ENCODE measurements at regions not wholly inside any gene's neighbourhood (a gene's known extent, or its start where the extent isn't known, plus 50 kb on each side); places are given as distances from the start of the nearest gene placed in this dataset.

DNA sequence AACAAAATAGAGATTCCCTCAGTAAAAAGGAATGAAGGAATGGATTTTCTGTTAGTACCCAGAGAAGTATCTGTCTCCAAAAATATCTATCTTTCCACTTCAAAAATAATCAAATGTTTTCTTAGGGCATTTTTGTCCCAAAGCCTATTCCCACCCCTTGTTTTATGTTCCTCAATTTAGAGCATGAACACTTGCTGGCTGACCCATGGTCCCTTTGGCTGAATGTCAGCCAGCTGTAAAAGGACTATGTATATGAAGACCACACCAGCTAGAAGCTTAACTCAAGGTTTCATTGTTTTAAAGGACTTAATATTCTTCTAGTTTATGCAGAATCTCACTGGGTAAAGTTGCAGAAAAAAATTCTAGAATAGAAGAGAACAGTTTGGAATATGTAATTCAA lies 931.2 kb downstream of the MCTP2 start:
- TF ChIP-seq, protein P1, sequence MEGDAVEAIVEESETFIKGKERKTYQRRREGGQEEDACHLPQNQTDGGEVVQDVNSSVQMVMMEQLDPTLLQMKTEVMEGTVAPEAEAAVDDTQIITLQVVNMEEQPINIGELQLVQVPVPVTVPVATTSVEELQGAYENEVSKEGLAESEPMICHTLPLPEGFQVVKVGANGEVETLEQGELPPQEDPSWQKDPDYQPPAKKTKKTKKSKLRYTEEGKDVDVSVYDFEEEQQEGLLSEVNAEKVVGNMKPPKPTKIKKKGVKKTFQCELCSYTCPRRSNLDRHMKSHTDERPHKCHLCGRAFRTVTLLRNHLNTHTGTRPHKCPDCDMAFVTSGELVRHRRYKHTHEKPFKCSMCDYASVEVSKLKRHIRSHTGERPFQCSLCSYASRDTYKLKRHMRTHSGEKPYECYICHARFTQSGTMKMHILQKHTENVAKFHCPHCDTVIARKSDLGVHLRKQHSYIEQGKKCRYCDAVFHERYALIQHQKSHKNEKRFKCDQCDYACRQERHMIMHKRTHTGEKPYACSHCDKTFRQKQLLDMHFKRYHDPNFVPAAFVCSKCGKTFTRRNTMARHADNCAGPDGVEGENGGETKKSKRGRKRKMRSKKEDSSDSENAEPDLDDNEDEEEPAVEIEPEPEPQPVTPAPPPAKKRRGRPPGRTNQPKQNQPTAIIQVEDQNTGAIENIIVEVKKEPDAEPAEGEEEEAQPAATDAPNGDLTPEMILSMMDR (IDR thresholded peaks at IDR 0.05): no peak
- H3K36me3 ChIP-seq: no peaks in the 10 kb centered on the region
- DNase-seq (no peak), ATAC-seq (no peak)
- H3K4me1 ChIP-seq: no peaks in the 10 kb centered on the region
- H3K4me3 ChIP-seq: no peak overlapping the region
- intact Hi-C loops (cut with DNase I): no loop called here
- H3K27ac ChIP-seq: no peak overlapping the region
- no peaks in the 10 kb centered on the region for H3K9me3 ChIP-seq
- H3K27me3 ChIP-seq: no peaks in the 10 kb centered on the region

DNA sequence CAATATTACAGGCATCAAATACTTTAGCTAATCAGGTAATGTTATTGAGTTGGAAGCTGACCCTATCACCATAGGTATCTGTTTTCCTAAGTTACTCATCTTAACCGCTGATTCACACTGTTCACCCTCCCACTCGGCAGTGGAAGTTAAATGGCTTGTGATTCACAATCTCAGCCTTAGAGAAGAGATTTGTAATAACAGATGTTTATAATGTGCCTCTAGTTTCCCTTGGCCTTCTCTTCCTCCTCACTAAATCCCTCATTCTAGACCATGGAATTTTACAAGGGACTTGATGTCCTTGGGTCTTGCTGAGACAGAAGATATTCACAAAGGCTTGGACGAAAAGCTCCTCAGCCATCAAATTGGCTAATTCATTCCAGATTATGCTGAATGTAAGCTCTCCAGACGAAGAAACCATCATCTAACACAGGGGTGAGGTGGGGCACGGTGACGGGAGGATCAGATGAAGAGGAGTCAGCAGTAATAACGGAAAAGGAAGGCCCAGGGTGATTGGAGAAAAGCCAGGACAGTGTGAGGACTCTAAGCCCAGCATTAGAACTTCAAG lies 931.7 kb downstream of the MCTP2 start:
- no peaks in the 10 kb centered on the region for H3K27me3 ChIP-seq
- TF ChIP-seq, protein P1 (IDR thresholded peaks at IDR 0.05): no peak
- intact Hi-C loops (cut with DNase I): no loop called here
- DNase-seq (no peak), ATAC-seq (no peak)
- no peak overlapping the region for H3K27ac ChIP-seq
- H3K4me1 ChIP-seq: no peaks in the 10 kb centered on the region
- no peaks in the 10 kb centered on the region for H3K9me3 ChIP-seq
- no peak overlapping the region for H3K4me3 ChIP-seq
- no peaks in the 10 kb centered on the region for H3K36me3 ChIP-seq

DNA sequence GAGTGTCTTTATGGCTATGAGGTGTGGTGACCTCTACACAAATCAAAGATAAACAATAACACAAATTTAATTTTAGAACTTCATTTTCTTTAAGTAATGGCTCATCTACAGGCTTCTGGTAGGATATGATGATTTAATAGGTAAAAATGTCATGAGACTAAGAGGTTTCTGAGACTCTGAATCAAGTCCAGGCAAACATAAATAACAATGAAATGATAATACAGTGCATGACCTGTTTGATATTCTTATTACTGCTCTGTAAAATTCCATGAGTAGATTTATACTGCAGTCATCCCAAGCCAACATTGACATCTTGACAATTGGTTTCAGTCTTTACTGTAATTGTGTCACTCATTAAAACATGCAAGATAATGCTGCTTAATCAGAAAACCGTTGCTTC lies 936.8 kb downstream of the MCTP2 start:
- peaks cover 3% of the 10 kb centered on the region for H3K4me1 ChIP-seq
- intact Hi-C loops (cut with DNase I): no loop called here
- no peak overlapping the region for H3K4me3 ChIP-seq
- no peak for DNase-seq
- H3K36me3 ChIP-seq: no peaks in the 10 kb centered on the region
- H3K27me3 ChIP-seq: no peaks in the 10 kb centered on the region
- no peak overlapping the region for H3K27ac ChIP-seq
- H3K9me3 ChIP-seq: no peaks in the 10 kb centered on the region
- no peak for ATAC-seq
- TF ChIP-seq, protein P1 (IDR thresholded peaks at IDR 0.05): no peak

DNA sequence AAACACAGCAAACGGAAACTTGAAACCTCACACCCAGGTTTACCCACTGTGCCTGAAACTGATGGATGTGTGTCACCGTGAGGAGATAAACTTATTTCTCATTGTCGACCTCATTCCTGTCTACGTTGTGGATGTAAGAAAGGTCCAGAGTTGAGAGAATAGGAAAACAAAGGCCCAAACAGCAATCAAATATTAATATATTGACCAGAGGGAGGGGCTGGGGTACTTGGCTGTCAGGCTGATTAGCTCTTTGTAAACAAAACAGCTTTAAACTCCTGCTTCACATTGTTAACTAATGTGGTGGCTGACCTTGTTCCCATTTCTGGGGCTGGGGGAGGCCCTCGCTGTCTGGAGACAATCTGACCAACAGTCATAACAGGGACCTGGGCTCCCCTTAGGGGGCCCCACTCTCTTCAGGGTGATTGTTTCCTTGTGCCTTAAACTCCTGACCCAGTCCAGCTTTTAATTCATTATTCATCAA lies 937.6 kb downstream of the MCTP2 start:
- no peak overlapping the region for H3K27ac ChIP-seq
- DNase-seq: no peak
- H3K36me3 ChIP-seq: no peaks in the 10 kb centered on the region
- intact Hi-C loops (cut with DNase I): no loop called here
- ATAC-seq: no peak
- no peak overlapping the region for H3K4me3 ChIP-seq
- H3K4me1 ChIP-seq: peaks cover 3% of the 10 kb centered on the region
- no peaks in the 10 kb centered on the region for H3K9me3 ChIP-seq
- no peaks in the 10 kb centered on the region for H3K27me3 ChIP-seq
- TF ChIP-seq, protein P1 (IDR thresholded peaks at IDR 0.05): no peak

DNA sequence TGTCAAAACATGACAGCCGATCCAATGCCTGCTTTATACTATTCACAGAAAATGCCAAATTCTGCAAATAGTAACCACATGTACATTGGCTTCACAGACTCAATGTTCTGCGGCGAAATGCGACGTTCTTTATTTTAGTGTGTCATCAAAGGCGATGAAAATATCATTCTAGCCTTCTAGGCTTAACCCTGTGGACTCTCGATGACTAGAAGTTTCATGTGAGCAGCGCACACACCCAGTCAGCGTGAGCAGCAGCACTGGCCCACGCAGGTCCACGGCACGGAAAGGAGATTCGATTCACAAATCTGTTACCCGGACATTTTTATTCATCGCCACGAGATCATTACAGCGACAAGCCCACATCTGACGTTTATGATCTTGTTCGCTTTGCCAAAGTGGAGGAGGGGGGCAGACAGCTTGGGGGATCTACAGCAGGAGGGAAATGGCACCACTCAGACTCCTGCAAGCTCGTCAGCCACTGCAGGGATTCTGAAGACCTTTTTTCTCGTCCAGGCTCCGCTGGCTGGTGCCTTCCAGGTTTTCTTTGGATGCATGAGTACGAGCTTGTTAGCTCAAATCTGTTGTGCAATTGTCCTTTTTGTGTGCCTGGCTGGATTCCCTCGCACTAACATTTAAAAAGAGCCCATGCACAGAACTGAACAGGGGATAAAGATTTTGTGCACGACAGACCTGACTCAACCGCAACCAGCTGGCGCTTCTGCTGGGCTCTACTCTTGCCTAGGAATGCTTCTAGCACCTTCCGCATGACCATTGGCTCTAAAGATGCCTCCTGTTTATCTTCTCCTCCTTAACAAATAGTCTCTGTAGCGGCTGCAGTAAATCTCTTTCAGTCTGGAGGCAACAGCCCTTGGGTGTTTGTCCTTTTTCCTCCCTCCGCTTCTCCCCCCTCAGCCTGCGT lies 938.4 kb downstream of the MCTP2 start:
- no peaks in the 10 kb centered on the region for H3K27me3 ChIP-seq
- peak overlapping the region; percentile 52 for H3K27ac ChIP-seq
- ATAC-seq: peak; percentile 16
- H3K4me3 ChIP-seq: peak overlapping the region; percentile 11
- DNase-seq: no peak
- no peaks in the 10 kb centered on the region for H3K9me3 ChIP-seq
- intact Hi-C loops (cut with DNase I): no loop called here
- no peaks in the 10 kb centered on the region for H3K36me3 ChIP-seq
- H3K4me1 ChIP-seq: peaks cover 3% of the 10 kb centered on the region
- TF ChIP-seq, protein P1 (IDR thresholded peaks at IDR 0.05): no peak
